Suprapubic skin (tissue), 4 donors: ENCODE measurements at regions not wholly inside any gene's neighbourhood (a gene's known extent, or its start where the extent isn't known, plus 50 kb on each side); places are given as distances from the start of the nearest gene placed in this dataset.
"Not testable (repeated sequence)": the region's sequence is repeated elsewhere in the genome, so short reads cannot be mapped to it uniquely, and the experiment has no call there.

Source experiments
- DNase-seq, 2 donors: peaks; one replicate each; pipeline ENCODE4 v3.0.0-alpha.2; 2019; ENCODE audit warnings: low spot score in 2 of 2
- H3K27ac ChIP-seq: fragments of 200-600 bp; sonication (generic); one replicate; pipeline ENCODE4 v1.5.1; 2019
- H3K27me3 ChIP-seq: fragments of 200-600 bp; sonication (generic); one replicate; pipeline ENCODE4 v1.5.1; 2019
- H3K36me3 ChIP-seq: fragments of 200-600 bp; sonication (generic); one replicate; pipeline ENCODE4 v1.5.1; 2019
- H3K4me1 ChIP-seq: fragments of 200-600 bp; sonication (generic); one replicate; pipeline ENCODE4 v1.5.1; 2019
- H3K4me3 ChIP-seq: fragments of 200-600 bp; sonication (generic); one replicate; pipeline ENCODE4 v1.5.1; 2019; ENCODE audit warnings: mild to moderate bottlenecking
- H3K9me3 ChIP-seq: fragments of 200-600 bp; sonication (generic); one replicate; pipeline ENCODE4 v1.5.1; 2019
- EP300 ChIP-seq: sonication (generic); formaldehyde crosslinking; IDR thresholded peaks from one replicate; pipeline ENCODE4 v1.6.1; 2017; ENCODE audit warnings: antibody characterized with exemption
- POLR2A ChIP-seq, 2 donors: fragments of 450-650 bp; IDR thresholded peaks; one replicate each; pipeline ENCODE4 v1.6.1; 2017; ENCODE audit warnings: antibody characterized with exemption in 2 of 2, mild to moderate bottlenecking in 2 of 2, moderate library complexity in 2 of 2
- POLR2AphosphoS5 ChIP-seq, 3 donors: sonication (generic); formaldehyde crosslinking; IDR thresholded peaks; one replicate each; pipeline ENCODE4 v1.6.1; 2017; ENCODE audit warnings: antibody characterized with exemption in 3 of 3
- WGBS: methylation state at CpG from one replicate; pipeline ENCODE4 v1.1.5; 2018; 5-methylcytosine and 5-hydroxymethylcytosine counted together
- TF ChIP-seq, protein P1 (sequence below), 2 donors: fragments of 200-600 bp in 1 of 2; fragments of 450-650 bp in 1 of 2; sonication (generic) in 1 of 2; IDR thresholded peaks; one replicate each; pipeline ENCODE4 v1.5.1; 2016 to 2019; ENCODE audit warnings: antibody characterized with exemption in 2 of 2, mild to moderate bottlenecking in 1 of 2, moderate library complexity in 1 of 2

- H3K4me1 ChIP-seq, H3K9me3 ChIP-seq, DNase-seq, H3K36me3 ChIP-seq, H3K27ac ChIP-seq, H3K27me3 ChIP-seq, H3K4me3 ChIP-seq: not testable (repeated sequence)
- no CpG with 5 or more reads among the region's 2 CpGs for WGBS
Measured at GRCh38 chr17:15869868-15870267, 75.1 kb upstream of the ADORA2B start.

GRCh38 chr17:15872677-15873076 lies 72.3 kb upstream of the ADORA2B start:
- not testable (repeated sequence) for DNase-seq, H3K27ac ChIP-seq, H3K36me3 ChIP-seq, H3K27me3 ChIP-seq, H3K4me3 ChIP-seq, H3K9me3 ChIP-seq, H3K4me1 ChIP-seq
- WGBS: 90% methylated on average over 4 of the region's 4 CpGs

GRCh38 chr17:15877882-15878500 lies 66.9 kb upstream of the ADORA2B start:
- WGBS: 73% methylated on average over 7 of the region's 7 CpGs
- not testable (repeated sequence) for H3K4me1 ChIP-seq, DNase-seq, H3K27me3 ChIP-seq, H3K27ac ChIP-seq, H3K9me3 ChIP-seq, H3K36me3 ChIP-seq, H3K4me3 ChIP-seq

- no peak for TF ChIP-seq EP300
- TF ChIP-seq POLR2AphosphoS5 (IDR thresholded peaks at IDR 0.05): no peak
- TF ChIP-seq, protein P1, sequence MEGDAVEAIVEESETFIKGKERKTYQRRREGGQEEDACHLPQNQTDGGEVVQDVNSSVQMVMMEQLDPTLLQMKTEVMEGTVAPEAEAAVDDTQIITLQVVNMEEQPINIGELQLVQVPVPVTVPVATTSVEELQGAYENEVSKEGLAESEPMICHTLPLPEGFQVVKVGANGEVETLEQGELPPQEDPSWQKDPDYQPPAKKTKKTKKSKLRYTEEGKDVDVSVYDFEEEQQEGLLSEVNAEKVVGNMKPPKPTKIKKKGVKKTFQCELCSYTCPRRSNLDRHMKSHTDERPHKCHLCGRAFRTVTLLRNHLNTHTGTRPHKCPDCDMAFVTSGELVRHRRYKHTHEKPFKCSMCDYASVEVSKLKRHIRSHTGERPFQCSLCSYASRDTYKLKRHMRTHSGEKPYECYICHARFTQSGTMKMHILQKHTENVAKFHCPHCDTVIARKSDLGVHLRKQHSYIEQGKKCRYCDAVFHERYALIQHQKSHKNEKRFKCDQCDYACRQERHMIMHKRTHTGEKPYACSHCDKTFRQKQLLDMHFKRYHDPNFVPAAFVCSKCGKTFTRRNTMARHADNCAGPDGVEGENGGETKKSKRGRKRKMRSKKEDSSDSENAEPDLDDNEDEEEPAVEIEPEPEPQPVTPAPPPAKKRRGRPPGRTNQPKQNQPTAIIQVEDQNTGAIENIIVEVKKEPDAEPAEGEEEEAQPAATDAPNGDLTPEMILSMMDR (IDR thresholded peaks at IDR 0.05): no peak
- TF ChIP-seq POLR2A (IDR thresholded peaks at IDR 0.05): no peak
- H3K27ac ChIP-seq: no peak overlapping the region
- WGBS: 87% methylated on average over 8 of the region's 8 CpGs
Measured at GRCh38 chr17:15882058-15882720, 62.7 kb upstream of the ADORA2B start.

DNA sequence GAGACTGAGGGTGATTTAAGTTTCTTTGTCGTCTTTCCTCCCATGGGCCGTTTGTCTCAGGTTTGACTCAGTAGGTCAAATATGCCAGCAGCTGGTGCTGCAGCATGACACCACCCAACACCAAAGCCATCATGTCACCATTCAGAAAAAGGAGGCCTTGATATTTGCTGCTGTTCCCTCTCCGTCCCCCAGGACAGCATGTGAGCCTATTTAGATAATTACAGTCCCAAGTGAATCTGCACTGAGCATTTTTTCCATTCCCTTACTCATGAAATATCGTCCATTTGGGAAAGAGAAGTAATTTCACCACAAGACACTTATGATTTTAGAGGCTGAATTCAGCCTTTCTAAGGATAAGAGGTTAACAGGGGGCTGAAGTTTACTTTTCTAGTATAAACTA lies 62.2 kb upstream of the ADORA2B start:
- 76% methylated on average over 4 of the region's 4 CpGs for WGBS
- Histone ChIP-seq H3K4me3 (no peak overlapping the region), H3K27ac (no peak overlapping the region), H3K9me3 (no peaks in the 10 kb centered on the region), H3K36me3 (no peaks in the 10 kb centered on the region), H3K27me3 (no peaks in the 10 kb centered on the region), H3K4me1 (no peaks in the 10 kb centered on the region)
- DNase-seq: no peak
- TF ChIP-seq EP300: no peak
- TF ChIP-seq, protein P1 (IDR thresholded peaks at IDR 0.05): no peak
- TF ChIP-seq POLR2A (IDR thresholded peaks at IDR 0.05): no peak
- TF ChIP-seq POLR2AphosphoS5 (IDR thresholded peaks at IDR 0.05): no peak

More at GRCh38 chr17:15882058-15882720, 62.7 kb upstream of the ADORA2B start:
- DNase-seq: no peak
- H3K4me1 ChIP-seq: no peaks in the 10 kb centered on the region
- H3K27me3 ChIP-seq: no peaks in the 10 kb centered on the region
- H3K9me3 ChIP-seq: no peaks in the 10 kb centered on the region
- H3K4me3 ChIP-seq: no peak overlapping the region
- no peaks in the 10 kb centered on the region for H3K36me3 ChIP-seq

DNA sequence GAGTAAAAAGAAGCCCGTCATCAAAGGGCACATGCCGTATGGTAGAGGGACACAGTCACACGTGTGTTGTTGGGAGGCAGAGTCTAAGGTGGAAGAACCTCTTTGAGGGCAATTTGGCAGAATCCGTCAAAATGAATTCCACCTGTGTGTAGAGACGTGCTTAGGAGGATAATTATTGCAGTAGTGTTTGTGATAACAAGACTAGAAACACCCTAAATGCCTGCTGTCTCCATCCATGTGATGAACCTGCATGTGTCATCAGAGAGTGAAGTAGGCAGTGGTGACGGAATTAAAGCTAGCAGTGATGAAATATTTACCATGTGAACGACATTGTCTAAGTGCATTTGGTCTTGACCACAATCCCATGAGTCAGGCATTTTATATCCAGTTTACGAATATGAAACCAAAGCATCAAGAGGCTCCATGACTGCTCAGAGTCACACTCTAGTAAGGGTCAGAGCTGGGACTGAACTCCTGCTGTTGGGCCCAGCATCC lies 61.3 kb upstream of the ADORA2B start:
- no peaks in the 10 kb centered on the region for H3K9me3 ChIP-seq
- H3K4me1 ChIP-seq: no peaks in the 10 kb centered on the region
- H3K27me3 ChIP-seq: no peaks in the 10 kb centered on the region
- no peaks in the 10 kb centered on the region for H3K36me3 ChIP-seq
- H3K27ac ChIP-seq: no peak overlapping the region
- H3K4me3 ChIP-seq: no peak overlapping the region
- DNase-seq: no peak
- TF ChIP-seq POLR2A (IDR thresholded peaks at IDR 0.05): no peak
- TF ChIP-seq, protein P1 (IDR thresholded peaks at IDR 0.05): no peak
- no peak for TF ChIP-seq POLR2AphosphoS5 (IDR thresholded peaks at IDR 0.05)
- no peak for TF ChIP-seq EP300
- WGBS: 82% methylated on average over 8 of the region's 8 CpGs
